HepG2 (cell line): ENCODE measurements at regions not wholly inside any gene's neighbourhood (a gene's known extent, or its start where the extent isn't known, plus 50 kb on each side); places are given as distances from the start of the nearest gene placed in this dataset.

Source experiments
- DNMT3B ChIP-seq: conservative IDR thresholded peaks from 2 replicates; pipeline ENCODE4 v1.6.1; 2016; ENCODE audit warnings: missing biosample characterization, control low read depth
- ISL2 ChIP-seq: sonication (generic); formaldehyde crosslinking; IDR thresholded peaks from 2 replicates; pipeline ENCODE4 v1.5.0; 2020; ENCODE audit warnings: missing genetic modification reagents
- KMT2B ChIP-seq: IDR thresholded peaks from 2 replicates; pipeline ENCODE4 v1.6.1; 2016; ENCODE audit warnings: missing genetic modification reagents, missing compliant biosample characterization
- MAFG ChIP-seq: sonication (generic); formaldehyde crosslinking; IDR thresholded peaks from 2 replicates; pipeline ENCODE4 v1.5.1; 2020; ENCODE audit warnings: mild to moderate bottlenecking, missing genetic modification reagents
- MBNL3 ChIP-seq: fragments of 250-450 bp; sonication (Bioruptor Pico); conservative IDR thresholded peaks from 2 replicates; pipeline ENCODE4 v1.8.0; 2022; ENCODE audit warnings: mild to moderate bottlenecking, inconsistent platforms
- MLLT10 ChIP-seq: sonication (generic); formaldehyde crosslinking; IDR thresholded peaks from 2 replicates; pipeline ENCODE4 v1.4.0; 2020; ENCODE audit warnings: missing genetic modification reagents
- MXI1 ChIP-seq: IDR thresholded peaks from 3 replicates; pipeline ENCODE4 v1.6.1; 2012; ENCODE audit warnings: low read depth, low read length, inconsistent platforms, borderline replicate concordance
- SNAPC2 ChIP-seq: sonication (generic); formaldehyde crosslinking; IDR thresholded peaks from 2 replicates; pipeline ENCODE4 v1.8.1; 2022; ENCODE audit warnings: mild to moderate bottlenecking, missing genetic modification reagents
- SP5 ChIP-seq: IDR thresholded peaks from 2 replicates; pipeline ENCODE4 v1.6.1; 2016; ENCODE audit warnings: low read depth, borderline replicate concordance
- TAF15 ChIP-seq: fragments of 200-400 bp; formaldehyde crosslinking; IDR thresholded peaks from one replicate; pipeline ENCODE4 v1.6.1; 2018; ENCODE audit warnings: mild to moderate bottlenecking, low read depth, low read length; ENCODE audit not compliant: poor library complexity, severe bottlenecking
- U2AF2 ChIP-seq: fragments of 200-400 bp; formaldehyde crosslinking; IDR thresholded peaks from 2 replicates; pipeline ENCODE4 v1.6.1; 2017; ENCODE audit warnings: low read depth, mild to moderate bottlenecking, low read length
- ZNF333 ChIP-seq: sonication (generic); formaldehyde crosslinking; IDR thresholded peaks from 2 replicates; pipeline ENCODE4 v1.4.0; 2020; ENCODE audit warnings: mild to moderate bottlenecking, missing genetic modification reagents, borderline replicate concordance
- ZNF572 ChIP-seq: sonication (generic); formaldehyde crosslinking; IDR thresholded peaks from 2 replicates; pipeline ENCODE4 v1.5.1; 2020; ENCODE audit warnings: mild to moderate bottlenecking, missing genetic modification reagents
- ZNF737 ChIP-seq: sonication (generic); formaldehyde crosslinking; IDR thresholded peaks from 2 replicates; pipeline ENCODE4 v1.5.0; 2020; ENCODE audit warnings: missing genetic modification reagents, mild to moderate bottlenecking, borderline replicate concordance
- ZNF749 ChIP-seq: sonication (generic); formaldehyde crosslinking; IDR thresholded peaks from 2 replicates; pipeline ENCODE4 v1.8.0; 2022; ENCODE audit warnings: mild to moderate bottlenecking, missing genetic modification reagents, moderate library complexity, borderline replicate concordance
- ZNF773 ChIP-seq: sonication (generic); formaldehyde crosslinking; IDR thresholded peaks from 2 replicates; pipeline ENCODE4 v1.4.0; 2020; ENCODE audit warnings: missing genetic modification reagents, borderline replicate concordance
- TF ChIP-seq, protein P1 (sequence below): sonication (generic); formaldehyde crosslinking; IDR thresholded peaks from one replicate; pipeline ENCODE4 v1.5.1; 2020; ENCODE audit warnings: mild to moderate bottlenecking, missing genetic modification reagents; ENCODE audit errors: not compliant biosample characterization
- TF ChIP-seq, protein P2 (sequence below): IDR thresholded peaks from 2 replicates; pipeline ENCODE4 v1.6.1; 2012; ENCODE audit warnings: low read depth, low read length, improper control_type of control experiment
- TF ChIP-seq, protein P3 (sequence below): sonication (generic); formaldehyde crosslinking; IDR thresholded peaks from 2 replicates; pipeline ENCODE4 v1.8.1; 2023; ENCODE audit warnings: missing genetic modification reagents, inconsistent platforms, borderline replicate concordance

DNA sequence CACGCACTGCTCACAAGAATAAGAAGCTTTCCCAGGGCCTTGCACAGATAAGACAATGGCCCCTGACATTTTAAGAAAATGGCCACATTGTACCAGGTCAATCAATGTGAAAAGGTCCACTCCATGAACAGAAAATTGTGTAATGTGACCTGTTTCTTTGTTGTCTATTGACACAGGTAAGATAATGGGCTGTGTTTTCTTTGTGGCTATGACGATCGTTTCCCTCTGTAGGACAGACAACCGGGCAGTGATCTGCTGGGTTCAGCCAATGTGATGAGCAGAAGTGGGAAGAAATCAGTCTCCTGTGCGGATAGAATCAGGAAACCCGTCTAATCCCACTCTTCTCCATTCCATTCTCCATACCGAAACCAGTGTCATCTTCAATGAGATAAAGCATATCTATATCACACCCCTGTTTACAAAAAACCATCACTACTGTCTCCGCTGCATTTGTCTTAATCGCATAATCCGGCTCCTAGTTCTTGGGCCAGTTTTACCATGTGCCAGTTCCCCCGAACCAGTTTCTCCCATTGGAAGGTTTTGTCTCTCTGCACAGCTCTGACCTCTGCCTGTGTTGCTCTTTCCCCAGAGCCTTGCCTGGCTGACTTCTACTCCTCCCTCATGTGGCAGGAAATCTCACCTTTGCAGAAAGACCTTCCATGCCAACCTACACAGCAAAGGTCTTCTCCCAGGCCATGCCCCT lies 66.9 kb upstream of the ATF7IP2 start (continued):
- TF ChIP-seq, protein P1, sequence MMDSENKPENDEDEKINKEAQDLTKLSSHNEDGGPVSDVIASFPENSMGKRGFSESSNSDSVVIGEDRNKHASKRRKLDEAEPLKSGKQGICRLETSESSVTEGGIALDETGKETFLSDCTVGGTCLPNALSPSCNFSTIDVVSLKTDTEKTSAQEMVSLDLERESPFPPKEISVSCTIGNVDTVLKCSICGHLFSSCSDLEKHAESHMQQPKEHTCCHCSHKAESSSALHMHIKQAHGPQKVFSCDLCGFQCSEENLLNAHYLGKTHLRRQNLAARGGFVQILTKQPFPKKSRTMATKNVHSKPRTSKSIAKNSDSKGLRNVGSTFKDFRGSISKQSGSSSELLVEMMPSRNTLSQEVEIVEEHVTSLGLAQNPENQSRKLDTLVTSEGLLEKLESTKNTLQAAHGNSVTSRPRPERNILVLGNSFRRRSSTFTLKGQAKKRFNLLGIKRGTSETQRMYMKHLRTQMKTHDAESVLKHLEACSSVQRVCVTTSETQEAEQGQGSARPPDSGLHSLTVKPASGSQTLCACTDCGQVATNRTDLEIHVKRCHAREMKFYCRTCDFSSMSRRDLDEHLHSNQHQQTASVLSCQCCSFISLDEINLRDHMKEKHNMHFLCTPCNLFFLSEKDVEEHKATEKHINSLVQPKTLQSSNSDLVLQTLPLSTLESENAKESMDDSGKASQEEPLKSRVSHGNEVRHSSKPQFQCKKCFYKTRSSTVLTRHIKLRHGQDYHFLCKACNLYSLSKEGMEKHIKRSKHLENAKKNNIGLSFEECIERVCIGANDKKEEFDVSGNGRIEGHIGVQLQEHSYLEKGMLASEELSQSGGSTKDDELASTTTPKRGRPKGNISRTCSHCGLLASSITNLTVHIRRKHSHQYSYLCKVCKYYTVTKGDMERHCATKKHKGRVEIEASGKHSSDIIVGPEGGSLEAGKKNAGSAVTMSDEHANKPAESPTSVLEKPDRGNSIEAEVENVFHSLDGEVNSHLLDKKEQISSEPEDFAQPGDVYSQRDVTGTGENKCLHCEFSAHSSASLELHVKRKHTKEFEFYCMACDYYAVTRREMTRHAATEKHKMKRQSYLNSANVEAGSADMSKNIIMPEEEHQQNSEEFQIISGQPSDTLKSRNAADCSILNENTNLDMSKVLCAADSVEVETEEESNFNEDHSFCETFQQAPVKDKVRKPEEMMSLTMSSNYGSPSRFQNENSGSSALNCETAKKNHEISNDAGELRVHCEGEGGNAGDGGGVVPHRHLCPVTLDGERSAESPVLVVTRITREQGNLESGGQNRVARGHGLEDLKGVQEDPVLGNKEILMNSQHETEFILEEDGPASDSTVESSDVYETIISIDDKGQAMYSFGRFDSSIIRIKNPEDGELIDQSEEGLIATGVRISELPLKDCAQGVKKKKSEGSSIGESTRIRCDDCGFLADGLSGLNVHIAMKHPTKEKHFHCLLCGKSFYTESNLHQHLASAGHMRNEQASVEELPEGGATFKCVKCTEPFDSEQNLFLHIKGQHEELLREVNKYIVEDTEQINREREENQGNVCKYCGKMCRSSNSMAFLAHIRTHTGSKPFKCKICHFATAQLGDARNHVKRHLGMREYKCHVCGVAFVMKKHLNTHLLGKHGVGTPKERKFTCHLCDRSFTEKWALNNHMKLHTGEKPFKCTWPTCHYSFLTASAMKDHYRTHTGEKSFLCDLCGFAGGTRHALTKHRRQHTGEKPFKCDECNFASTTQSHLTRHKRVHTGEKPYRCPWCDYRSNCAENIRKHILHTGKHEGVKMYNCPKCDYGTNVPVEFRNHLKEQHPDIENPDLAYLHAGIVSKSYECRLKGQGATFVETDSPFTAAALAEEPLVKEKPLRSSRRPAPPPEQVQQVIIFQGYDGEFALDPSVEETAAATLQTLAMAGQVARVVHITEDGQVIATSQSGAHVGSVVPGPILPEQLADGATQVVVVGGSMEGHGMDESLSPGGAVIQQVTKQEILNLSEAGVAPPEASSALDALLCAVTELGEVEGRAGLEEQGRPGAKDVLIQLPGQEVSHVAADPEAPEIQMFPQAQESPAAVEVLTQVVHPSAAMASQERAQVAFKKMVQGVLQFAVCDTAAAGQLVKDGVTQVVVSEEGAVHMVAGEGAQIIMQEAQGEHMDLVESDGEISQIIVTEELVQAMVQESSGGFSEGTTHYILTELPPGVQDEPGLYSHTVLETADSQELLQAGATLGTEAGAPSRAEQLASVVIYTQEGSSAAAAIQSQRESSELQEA (CRISPR knock-in tag) = no peak
- TF ChIP-seq SNAPC2 (CRISPR knock-in tag) = peak; percentile 88; the same call in 1 of the 2 replicates
- no peak for TF ChIP-seq MBNL3 (CRISPR knock-in tag)
- TF ChIP-seq ZNF749 (CRISPR knock-in tag) = no peak
- no peak for TF ChIP-seq ZNF572 (CRISPR knock-in tag)
- no peak for TF ChIP-seq ZNF773 (CRISPR knock-in tag)
- TF ChIP-seq MLLT10 = no peak
- no peak for TF ChIP-seq MAFG (CRISPR knock-in tag)
- TF ChIP-seq DNMT3B (CRISPR knock-in tag) = no peak
- TF ChIP-seq, protein P2, sequence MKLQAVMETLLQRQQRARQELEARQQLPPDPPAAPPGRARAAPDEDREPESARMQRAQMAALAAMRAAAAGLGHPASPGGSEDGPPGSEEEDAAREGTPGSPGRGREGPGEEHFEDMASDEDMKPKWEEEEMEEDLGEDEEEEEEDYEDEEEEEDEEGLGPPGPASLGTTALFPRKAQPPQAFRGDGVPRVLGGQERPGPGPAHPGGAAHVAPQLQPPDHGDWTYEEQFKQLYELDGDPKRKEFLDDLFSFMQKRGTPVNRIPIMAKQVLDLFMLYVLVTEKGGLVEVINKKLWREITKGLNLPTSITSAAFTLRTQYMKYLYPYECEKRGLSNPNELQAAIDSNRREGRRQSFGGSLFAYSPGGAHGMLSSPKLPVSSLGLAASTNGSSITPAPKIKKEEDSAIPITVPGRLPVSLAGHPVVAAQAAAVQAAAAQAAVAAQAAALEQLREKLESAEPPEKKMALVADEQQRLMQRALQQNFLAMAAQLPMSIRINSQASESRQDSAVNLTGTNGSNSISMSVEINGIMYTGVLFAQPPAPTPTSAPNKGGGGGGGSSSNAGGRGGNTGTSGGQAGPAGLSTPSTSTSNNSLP = peak; percentile 76; the same call in 1 of the 2 replicates
- peak; percentile 71; the same call in 1 of the 2 replicates for TF ChIP-seq SP5 (CRISPR knock-in tag)
- TF ChIP-seq, protein P3, sequence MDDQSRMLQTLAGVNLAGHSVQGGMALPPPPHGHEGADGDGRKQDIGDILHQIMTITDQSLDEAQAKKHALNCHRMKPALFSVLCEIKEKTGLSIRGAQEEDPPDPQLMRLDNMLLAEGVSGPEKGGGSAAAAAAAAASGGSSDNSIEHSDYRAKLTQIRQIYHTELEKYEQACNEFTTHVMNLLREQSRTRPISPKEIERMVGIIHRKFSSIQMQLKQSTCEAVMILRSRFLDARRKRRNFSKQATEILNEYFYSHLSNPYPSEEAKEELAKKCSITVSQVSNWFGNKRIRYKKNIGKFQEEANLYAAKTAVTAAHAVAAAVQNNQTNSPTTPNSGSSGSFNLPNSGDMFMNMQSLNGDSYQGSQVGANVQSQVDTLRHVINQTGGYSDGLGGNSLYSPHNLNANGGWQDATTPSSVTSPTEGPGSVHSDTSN (CRISPR knock-in tag) = no peak
- no peak for TF ChIP-seq TAF15
- no peak for TF ChIP-seq ZNF333
- peak; percentile 95 for TF ChIP-seq ISL2 (CRISPR knock-in tag)
- TF ChIP-seq MXI1 = peak; percentile 64; the same call in 1 of the 3 replicates
- no peak for TF ChIP-seq U2AF2
- peak; percentile 80 for TF ChIP-seq KMT2B (CRISPR knock-in tag)
- no peak for TF ChIP-seq ZNF737
